ENCODE measurements at regions not wholly inside any gene's neighbourhood (a gene's known extent, or its start where the extent isn't known, plus 50 kb on each side); places are given as distances from the start of the nearest gene placed in this dataset.

- H3F3A ChIP-seq (ENCODE audit: insufficient read depth, low read length) = no peaks in the 10 kb centered on the region
- TF ChIP-seq EZH2 (optimal IDR thresholded peaks at IDR 0.05; ENCODE audit: low read depth, low read length) (no peak), CTCF (IDR thresholded peaks at IDR 0.05; ENCODE audit: low read length) (no peak), EZH2phosphoT487 (IDR thresholded peaks at IDR 0.05; ENCODE audit: low read length) (no peak)
- H3K79me2 ChIP-seq (ENCODE audit: low read length) = no peaks in the 10 kb centered on the region
- no peaks in the 10 kb centered on the region for H3K36me3 ChIP-seq (replicated peaks; ENCODE audit: insufficient read depth, low read length)
- H3K4me1 ChIP-seq (ENCODE audit: low read length) = no peaks in the 10 kb centered on the region
- H3K27ac ChIP-seq (ENCODE audit: low read length) = no peak overlapping the region
- no peaks in the 10 kb centered on the region for H3K9me3 ChIP-seq (replicated peaks; ENCODE audit: insufficient read depth, low read length)
- no peak overlapping the region for H3K9ac ChIP-seq (ENCODE audit: low read length)
- H2AFZ ChIP-seq (ENCODE audit: low read length) = no peak overlapping the region
- no peak overlapping the region for H3K4me3 ChIP-seq (ENCODE audit: low read length)
- H4K20me1 ChIP-seq (ENCODE audit: insufficient read depth, low read length) = no peaks in the 10 kb centered on the region
- H3K9me2 ChIP-seq (replicated peaks; ENCODE audit: insufficient read depth, low read length) = no peaks in the 10 kb centered on the region
- DNase-seq = no peak
- 0 out of 2 replicates have a peak, but pooled peaks cover 8% of the 10 kb centered on the region for H3K27me3 ChIP-seq (replicated peaks; ENCODE audit: insufficient read depth, low read length)
- H3K4me2 ChIP-seq (ENCODE audit: low read depth, low read length) = no peak overlapping the region
Observed at GRCh38 chr20:24734139-24734538, 214.9 kb upstream of the CST7 start.

GRCh38 chr20:24735263-24735662 lies 213.8 kb upstream of the CST7 start:
- no peaks in the 10 kb centered on the region for H3K36me3 ChIP-seq (replicated peaks; ENCODE audit: insufficient read depth, low read length)
- no peaks in the 10 kb centered on the region for H3K79me2 ChIP-seq (ENCODE audit: low read length)
- no peaks in the 10 kb centered on the region for H3K9me3 ChIP-seq (replicated peaks; ENCODE audit: insufficient read depth, low read length)
- TF ChIP-seq CTCF (IDR thresholded peaks at IDR 0.05; ENCODE audit: low read length) = no peak
- no peak for TF ChIP-seq EZH2phosphoT487 (IDR thresholded peaks at IDR 0.05; ENCODE audit: low read length)
- no peak for TF ChIP-seq EZH2 (optimal IDR thresholded peaks at IDR 0.05; ENCODE audit: low read depth, low read length)
- H3K27ac ChIP-seq (ENCODE audit: low read length) = no peak overlapping the region
- H3K4me1 ChIP-seq (ENCODE audit: low read length) = no peaks in the 10 kb centered on the region
- H3K9ac ChIP-seq (ENCODE audit: low read length) = no peak overlapping the region
- DNase-seq = no peak
- no peak overlapping the region for H3K4me3 ChIP-seq (ENCODE audit: low read length)
- no peak overlapping the region for H3K4me2 ChIP-seq (ENCODE audit: low read depth, low read length)
- H4K20me1 ChIP-seq (ENCODE audit: insufficient read depth, low read length) = no peaks in the 10 kb centered on the region
- no peaks in the 10 kb centered on the region for H3F3A ChIP-seq (ENCODE audit: insufficient read depth, low read length)
- 0 out of 2 replicates have a peak, but pooled peaks cover 8% of the 10 kb centered on the region for H3K27me3 ChIP-seq (replicated peaks; ENCODE audit: insufficient read depth, low read length)
- no peak overlapping the region for H2AFZ ChIP-seq (ENCODE audit: low read length)
- no peaks in the 10 kb centered on the region for H3K9me2 ChIP-seq (replicated peaks; ENCODE audit: insufficient read depth, low read length)

GRCh38 chr20:24736131-24736843 lies 212.8 kb upstream of the CST7 start:
- Histone ChIP-seq H3F3A (ENCODE audit: insufficient read depth, low read length) (no peaks in the 10 kb centered on the region), H3K9me2 (replicated peaks; ENCODE audit: insufficient read depth, low read length) (no peaks in the 10 kb centered on the region), H3K36me3 (replicated peaks; ENCODE audit: insufficient read depth, low read length) (no peaks in the 10 kb centered on the region), H4K20me1 (ENCODE audit: insufficient read depth, low read length) (no peaks in the 10 kb centered on the region), H3K9ac (ENCODE audit: low read length) (no peak overlapping the region), H2AFZ (ENCODE audit: low read length) (no peak overlapping the region), H3K4me1 (ENCODE audit: low read length) (no peaks in the 10 kb centered on the region), H3K4me2 (ENCODE audit: low read depth, low read length) (no peak overlapping the region), H3K27me3 (replicated peaks; ENCODE audit: insufficient read depth, low read length) (peaks cover 8% of the 10 kb centered on the region; the same call in 1 of the 2 replicates), H3K9me3 (replicated peaks; ENCODE audit: insufficient read depth, low read length) (no peaks in the 10 kb centered on the region), H3K27ac (ENCODE audit: low read length) (no peak overlapping the region), H3K4me3 (ENCODE audit: low read length) (no peak overlapping the region), H3K79me2 (ENCODE audit: low read length) (no peaks in the 10 kb centered on the region)
- DNase-seq = no peak
- no peak for TF ChIP-seq EZH2phosphoT487 (IDR thresholded peaks at IDR 0.05; ENCODE audit: low read length)
- no peak for TF ChIP-seq CTCF (IDR thresholded peaks at IDR 0.05; ENCODE audit: low read length)
- TF ChIP-seq EZH2 (optimal IDR thresholded peaks at IDR 0.05; ENCODE audit: low read depth, low read length) = no peak
